Gastroesophageal sphincter (tissue), 4 donors: ENCODE measurements at regions not wholly inside any gene's neighbourhood (a gene's known extent, or its start where the extent isn't known, plus 50 kb on each side); places are given as distances from the start of the nearest gene placed in this dataset.

Experiments used
- ATAC-seq: fragments of 150-250 bp; one replicate; pipeline ENCODE4 v1.9.1; 2016; ENCODE audit warnings: mild to moderate bottlenecking, moderate library complexity
- H3K27ac ChIP-seq, 4 donors: fragments of 200-600 bp; sonication (generic) in 3 of 4; 1 replicate in 3 of 4; 2 replicates in 1 of 4; pipeline ENCODE4 v1.5.1; 2016 to 2019
- H3K27me3 ChIP-seq: fragments of 200-600 bp; sonication (generic); one replicate; pipeline ENCODE4 v1.5.1; 2019
- H3K36me3 ChIP-seq, 2 donors: fragments of 200-600 bp; sonication (generic); one replicate each; pipeline ENCODE4 v1.5.1; 2019; ENCODE audit warnings: control low read depth in 1 of 2
- H3K4me1 ChIP-seq, 3 donors: fragments of 200-600 bp; sonication (generic); 1 replicate in 2 of 3; 2 replicates in 1 of 3; pipeline ENCODE4 v1.5.1; 2016 to 2019; ENCODE audit warnings: control low read depth in 2 of 3
- H3K4me3 ChIP-seq, 2 donors: fragments of 200-600 bp; sonication (generic); one replicate each; pipeline ENCODE4 v1.5.1; 2019; ENCODE audit warnings: mild to moderate bottlenecking in 1 of 2, moderate library complexity in 1 of 2
- H3K9me3 ChIP-seq, 3 donors: fragments of 200-600 bp; sonication (generic); one replicate each; pipeline ENCODE4 v1.5.1; 2017 to 2019; ENCODE audit warnings: control low read depth in 2 of 3
- CTCF ChIP-seq, 4 experiments: fragments of 200-600 bp in 2 of 4; fragments of 450-650 bp in 2 of 4; sonication (generic) in 1 of 4; IDR thresholded peaks; one replicate each; pipeline ENCODE4 v1.5.1; 2017 to 2019; ENCODE audit warnings: antibody characterized with exemption in 4 of 4, mild to moderate bottlenecking in 2 of 4, moderate library complexity in 2 of 4
- EP300 ChIP-seq: sonication (generic); formaldehyde crosslinking; IDR thresholded peaks from one replicate; pipeline ENCODE4 v1.6.1; 2017; ENCODE audit warnings: antibody characterized with exemption, mild to moderate bottlenecking
- POLR2A ChIP-seq, 2 donors: fragments of 450-650 bp; IDR thresholded peaks; one replicate each; pipeline ENCODE4 v1.6.1; 2017; ENCODE audit warnings: antibody characterized with exemption in 2 of 2, mild to moderate bottlenecking in 2 of 2, moderate library complexity in 1 of 2
- POLR2AphosphoS5 ChIP-seq: sonication (generic); formaldehyde crosslinking; IDR thresholded peaks from one replicate; pipeline ENCODE4 v1.6.1; 2017; ENCODE audit warnings: antibody characterized with exemption
- WGBS, 2 donors: methylation state at CpG; one replicate each; pipeline ENCODE4 v1.1.5; 2018; ENCODE audit warnings: low coverage in 1 of 2; 5-methylcytosine and 5-hydroxymethylcytosine counted together

DNA sequence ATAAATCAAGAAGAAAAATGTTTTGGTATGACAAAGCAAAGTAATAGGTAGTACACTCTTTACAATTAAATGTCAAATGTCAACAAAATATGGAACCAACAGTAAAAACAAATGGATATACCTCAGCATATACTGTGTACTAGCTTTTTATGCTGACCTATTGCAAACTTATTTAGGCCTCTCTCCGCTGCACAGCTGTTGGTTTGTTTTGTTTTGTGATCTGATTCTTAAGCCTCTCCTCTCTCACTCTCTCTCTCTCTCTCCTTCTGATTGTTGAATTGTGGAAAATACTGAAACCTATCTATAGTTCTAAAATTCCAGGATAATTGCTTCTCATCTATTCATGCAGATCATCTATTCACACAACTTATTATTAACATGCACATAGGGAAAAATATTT lies 154.9 kb upstream of the ARHGAP28 start:
- Histone ChIP-seq H3K27me3 (no peaks in the 10 kb centered on the region), H3K4me3 (no peak overlapping the region), H3K36me3 (no peaks in the 10 kb centered on the region), H3K27ac (no peak overlapping the region), H3K4me1 (no peaks in the 10 kb centered on the region), H3K9me3 (no peaks in the 10 kb centered on the region)
- no peak for ATAC-seq
- TF ChIP-seq POLR2A (IDR thresholded peaks at IDR 0.05) (no peak), CTCF (IDR thresholded peaks at IDR 0.05) (no peak), POLR2AphosphoS5 (no peak), EP300 (no peak)
- WGBS, 2 donors, result 83 to 100% methylated on average over 1 of the region's 1 CpG

GRCh38 chr18:6575908-6576307 lies 153.6 kb upstream of the ARHGAP28 start:
- WGBS, 2 donors, result 91 to 93% methylated on average over 8 of the region's 10 CpGs
- Histone ChIP-seq H3K4me3 (no peak overlapping the region), H3K36me3 (no peaks in the 10 kb centered on the region), H3K9me3 (no peaks in the 10 kb centered on the region), H3K27ac (no peak overlapping the region), H3K27me3 (no peaks in the 10 kb centered on the region), H3K4me1 (no peaks in the 10 kb centered on the region)
- no peak for ATAC-seq
- TF ChIP-seq POLR2A (IDR thresholded peaks at IDR 0.05) (no peak), EP300 (no peak), POLR2AphosphoS5 (no peak), CTCF (IDR thresholded peaks at IDR 0.05) (no peak)

- 83 to 89% methylated on average over 4 to 5 of the region's 5 CpGs for WGBS, 2 donors
- Histone ChIP-seq H3K4me1 (no peaks in the 10 kb centered on the region), H3K27me3 (no peaks in the 10 kb centered on the region), H3K9me3 (no peaks in the 10 kb centered on the region), H3K36me3 (no peaks in the 10 kb centered on the region), H3K27ac (no peak overlapping the region), H3K4me3 (no peak overlapping the region)
- ATAC-seq, result no peak
- TF ChIP-seq EP300, result no peak
- no peak for TF ChIP-seq POLR2A (IDR thresholded peaks at IDR 0.05)
- no peak for TF ChIP-seq POLR2AphosphoS5
- TF ChIP-seq CTCF (IDR thresholded peaks at IDR 0.05), result no peak
Observed at GRCh38 chr18:6576718-6577375, 152.7 kb upstream of the ARHGAP28 start.

- no peaks in the 10 kb centered on the region for H3K4me1 ChIP-seq
- H3K4me3 ChIP-seq, result no peak overlapping the region
- H3K36me3 ChIP-seq, result no peaks in the 10 kb centered on the region
- H3K27ac ChIP-seq, result no peak overlapping the region
- peaks cover 0 to 6% (median 0%) of the 10 kb centered on the region in 3 donors for H3K9me3 ChIP-seq
- peaks cover 4% of the 10 kb centered on the region for H3K27me3 ChIP-seq
- TF ChIP-seq EP300 (no peak), POLR2A (IDR thresholded peaks at IDR 0.05) (no peak), POLR2AphosphoS5 (no peak), CTCF (IDR thresholded peaks at IDR 0.05) (no peak)
- WGBS, 2 donors, result 69 to 70% methylated on average over 2 of the region's 2 CpGs
- no peak for ATAC-seq
Observed at GRCh38 chr18:6578686-6579085, 150.8 kb upstream of the ARHGAP28 start.

DNA sequence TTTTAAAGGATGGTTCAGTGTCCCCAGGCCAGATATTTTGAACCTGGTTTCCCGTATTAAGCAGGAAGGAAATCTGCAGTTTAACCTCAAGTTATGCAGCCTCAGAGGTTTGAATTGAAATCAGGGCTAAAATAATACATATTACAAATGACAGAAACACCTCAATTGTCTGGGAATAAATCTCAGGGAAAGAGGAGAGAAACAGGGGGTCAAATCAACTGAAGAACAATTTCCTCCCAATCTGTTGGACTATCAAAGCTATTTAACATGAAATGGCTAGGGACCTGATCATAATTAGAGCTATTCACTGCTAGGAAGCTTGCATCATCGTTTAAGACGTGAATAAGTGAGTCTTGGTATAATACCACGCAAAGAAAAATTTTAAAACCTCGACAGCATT lies 150.0 kb upstream of the ARHGAP28 start:
- TF ChIP-seq EP300 (no peak), POLR2A (IDR thresholded peaks at IDR 0.05) (no peak), CTCF (IDR thresholded peaks at IDR 0.05) (no peak), POLR2AphosphoS5 (no peak)
- 74 to 81% methylated on average over 5 of the region's 5 CpGs for WGBS, 2 donors
- Histone ChIP-seq H3K9me3 (peaks cover 0 to 12% (median 0%) of the 10 kb centered on the region in 3 donors), H3K4me1 (no peaks in the 10 kb centered on the region), H3K4me3 (no peak overlapping the region), H3K27ac (no peak overlapping the region), H3K27me3 (peaks cover 4% of the 10 kb centered on the region), H3K36me3 (no peaks in the 10 kb centered on the region)
- no peak for ATAC-seq
